ENCODE measurements at regions not wholly inside any gene's neighbourhood (a gene's known extent, or its start where the extent isn't known, plus 50 kb on each side); places are given as distances from the start of the nearest gene placed in this dataset.
"Not testable (repeated sequence)": the region's sequence is repeated elsewhere in the genome, so short reads cannot be mapped to it uniquely, and the experiment has no call there.

GRCh38 chr11:100515087-100515486, 172.0 kb upstream of the ARHGAP42 start:
- DNase-seq (ENCODE audit: low read depth): peak; percentile 74
- in situ Hi-C loops (cut with HindIII; ENCODE audit: low pct_unique_long_range_greater_than_20kb, low sequenced_read_pairs): no loop called here

DNA sequence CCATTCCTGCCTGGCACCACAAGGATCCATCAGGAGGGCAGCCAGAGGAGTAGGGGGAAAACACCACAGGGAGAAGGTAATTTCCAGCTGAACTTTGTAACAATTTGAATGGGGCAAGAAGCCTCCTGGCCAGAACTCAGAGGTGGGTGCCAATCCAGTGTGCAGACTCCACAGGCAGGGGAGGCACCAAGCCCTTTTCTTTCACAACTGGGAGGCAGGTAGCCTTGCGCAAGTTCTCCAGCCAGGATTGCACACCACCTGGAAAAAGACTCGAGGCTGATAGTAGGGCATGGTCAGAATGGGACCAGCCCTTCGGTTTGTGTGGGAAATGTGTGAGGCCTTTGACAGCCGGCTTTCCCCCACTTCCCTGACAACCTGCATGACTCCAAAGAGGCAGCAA, 161.9 kb upstream of the ARHGAP42 start:
- DNase-seq (ENCODE audit: low read depth): no peak
- in situ Hi-C loops (cut with HindIII; ENCODE audit: low pct_unique_long_range_greater_than_20kb, low sequenced_read_pairs): no loop called here

GRCh38 chr11:100525635-100526034, 161.5 kb upstream of the ARHGAP42 start:
- DNase-seq (ENCODE audit: low read depth): no peak
- in situ Hi-C loops (cut with HindIII; ENCODE audit: low pct_unique_long_range_greater_than_20kb, low sequenced_read_pairs): no loop called here

GRCh38 chr11:100528872-100529416, 158.1 kb upstream of the ARHGAP42 start:
- in situ Hi-C loops (cut with HindIII; ENCODE audit: low pct_unique_long_range_greater_than_20kb, low sequenced_read_pairs): no loop called here
- no peak for DNase-seq (ENCODE audit: low read depth)

DNA sequence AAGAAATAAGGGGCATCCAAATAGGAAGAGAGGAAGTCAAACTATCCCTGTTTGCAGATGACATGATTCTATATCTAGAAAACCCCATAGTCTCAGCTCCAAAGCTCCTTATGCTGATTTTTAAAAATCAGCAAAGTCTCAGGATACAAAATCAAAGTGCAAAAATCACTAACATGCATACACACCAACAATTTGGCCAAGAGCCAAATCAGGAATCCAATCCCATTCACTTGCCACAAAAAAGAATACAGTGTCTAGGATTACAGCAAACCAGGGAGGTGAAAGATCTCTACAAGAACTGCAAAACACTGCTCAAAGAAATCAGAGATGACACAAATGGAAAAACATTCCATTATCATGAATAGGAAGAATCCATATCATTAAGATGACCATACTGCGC, 155.8 kb upstream of the ARHGAP42 start:
- DNase-seq (ENCODE audit: low read depth); in situ Hi-C loops (cut with HindIII; ENCODE audit: low pct_unique_long_range_greater_than_20kb, low sequenced_read_pairs): not testable (repeated sequence)

DNA sequence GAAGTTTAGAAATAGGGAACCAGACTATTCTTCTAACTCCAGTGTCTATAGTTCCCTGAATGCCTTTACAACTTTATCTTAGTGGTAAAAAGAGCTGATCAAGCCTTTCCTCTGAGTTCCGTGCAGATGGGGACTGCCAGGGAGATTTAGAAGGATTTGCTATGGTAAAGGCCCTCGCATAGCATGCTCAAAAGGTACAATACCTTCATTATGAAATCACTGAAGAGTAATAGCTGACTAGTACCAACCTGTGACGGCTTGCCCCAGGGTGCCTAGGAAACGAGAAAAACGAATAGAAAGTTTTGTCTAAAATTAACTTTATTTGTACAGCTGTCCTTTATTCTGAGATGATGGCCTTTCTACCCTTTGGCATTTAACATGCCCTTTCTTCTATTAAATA, 150.1 kb upstream of the ARHGAP42 start:
- in situ Hi-C loops (cut with HindIII; ENCODE audit: low pct_unique_long_range_greater_than_20kb, low sequenced_read_pairs): no loop called here
- no peak for DNase-seq (ENCODE audit: low read depth)

GRCh38 chr11:100543386-100543785, 143.7 kb upstream of the ARHGAP42 start:
- DNase-seq (ENCODE audit: low read depth): no peak
- in situ Hi-C loops (cut with HindIII; ENCODE audit: low pct_unique_long_range_greater_than_20kb, low sequenced_read_pairs): no loop called here

- in situ Hi-C loops (cut with HindIII; ENCODE audit: low pct_unique_long_range_greater_than_20kb, low sequenced_read_pairs): no loop called here
- no peak for DNase-seq (ENCODE audit: low read depth)
Observed at GRCh38 chr11:100545556-100545955, 141.5 kb upstream of the ARHGAP42 start.

DNA sequence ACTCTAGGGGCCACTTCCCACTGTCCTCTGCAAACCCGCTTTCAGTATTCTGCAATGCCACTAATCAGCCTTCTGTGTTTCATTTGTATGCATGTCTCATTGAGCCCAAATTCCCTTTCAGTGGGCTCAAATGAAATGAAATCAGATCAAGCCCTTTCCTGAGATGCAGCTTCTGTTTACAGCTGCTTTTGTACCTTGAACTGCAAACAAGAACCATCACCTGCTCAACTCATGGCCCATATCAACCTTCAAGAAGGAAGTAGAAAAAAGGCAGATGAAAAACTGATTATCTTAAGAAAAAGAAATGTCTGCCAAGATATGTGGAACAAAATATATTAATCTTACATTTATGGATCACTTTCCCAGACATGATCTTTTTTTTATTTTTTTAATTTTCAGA, 141.1 kb upstream of the ARHGAP42 start:
- in situ Hi-C loops (cut with HindIII; ENCODE audit: low pct_unique_long_range_greater_than_20kb, low sequenced_read_pairs): no loop called here
- DNase-seq (ENCODE audit: low read depth): no peak

DNA sequence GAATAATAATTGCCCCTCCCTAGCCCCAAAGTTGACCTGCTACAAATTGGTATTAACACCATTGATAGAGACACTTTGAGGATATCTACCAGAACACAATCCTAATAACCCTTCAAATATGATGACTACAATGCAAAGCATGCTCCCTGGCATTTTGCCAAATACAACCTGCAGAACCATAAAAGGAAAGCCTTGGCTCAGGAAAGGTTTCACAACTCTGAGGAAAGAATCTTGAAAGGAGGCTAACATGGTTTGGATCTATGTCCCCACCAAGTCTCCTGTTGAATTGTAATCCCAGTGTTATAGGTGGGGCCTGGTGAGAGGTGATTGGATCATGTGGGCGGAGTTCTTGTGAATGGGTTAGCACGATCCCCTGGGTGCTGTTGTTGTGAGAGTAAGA, 140.4 kb upstream of the ARHGAP42 start:
- in situ Hi-C loops (cut with HindIII; ENCODE audit: low pct_unique_long_range_greater_than_20kb, low sequenced_read_pairs): no loop called here
- DNase-seq (ENCODE audit: low read depth): peak; percentile 41

GRCh38 chr11:100550298-100550697, 136.8 kb upstream of the ARHGAP42 start:
- in situ Hi-C loops (cut with HindIII; ENCODE audit: low pct_unique_long_range_greater_than_20kb, low sequenced_read_pairs): no loop called here
- DNase-seq (ENCODE audit: low read depth): no peak

GRCh38 chr11:100550912-100551632, 136.0 kb upstream of the ARHGAP42 start:
- in situ Hi-C loops (cut with HindIII; ENCODE audit: low pct_unique_long_range_greater_than_20kb, low sequenced_read_pairs): no loop called here

DNA sequence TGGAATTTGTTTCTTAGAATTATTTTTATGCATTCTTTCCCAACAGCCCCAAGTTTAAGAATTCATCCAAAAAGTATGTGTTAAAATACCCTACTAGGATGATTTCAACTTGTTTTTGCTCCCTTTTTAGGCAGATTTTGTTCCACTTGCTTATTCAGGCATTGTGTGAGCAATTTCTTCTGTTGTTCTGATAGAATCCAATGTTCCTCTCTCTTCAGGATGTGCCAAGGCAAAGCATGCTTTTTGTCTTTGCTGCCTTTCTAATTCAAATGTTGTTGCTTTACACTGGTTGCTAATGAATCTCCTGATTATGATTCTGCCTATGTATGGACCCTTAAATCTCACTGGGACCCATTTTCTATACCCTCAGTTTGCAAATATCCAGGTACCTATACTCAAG, 131.2 kb upstream of the ARHGAP42 start:
- in situ Hi-C loops (cut with HindIII; ENCODE audit: low pct_unique_long_range_greater_than_20kb, low sequenced_read_pairs): no loop called here
- DNase-seq (ENCODE audit: low read depth): no peak

More at GRCh38 chr11:100550912-100551632, 136.0 kb upstream of the ARHGAP42 start:
- DNase-seq (ENCODE audit: low read depth): no peak

DNA sequence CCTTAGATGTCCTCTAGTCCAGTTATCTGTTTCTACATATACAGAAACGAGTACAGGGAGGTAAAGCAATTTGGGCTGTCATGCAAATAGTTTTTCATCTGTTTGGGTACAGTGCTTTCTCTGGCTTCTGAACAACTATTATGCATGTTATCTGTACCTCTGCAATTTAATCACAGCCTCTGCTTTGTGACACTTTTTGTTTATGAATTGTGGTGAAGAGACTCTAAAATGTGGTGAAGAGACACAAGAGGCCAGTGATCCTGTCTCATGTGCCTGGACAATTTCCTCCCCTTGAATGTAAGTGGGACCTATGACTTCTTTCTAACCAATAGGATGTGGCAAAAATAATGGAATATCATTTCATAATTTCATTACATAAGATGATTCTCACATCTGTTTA, 130.3 kb upstream of the ARHGAP42 start:
- in situ Hi-C loops (cut with HindIII; ENCODE audit: low pct_unique_long_range_greater_than_20kb, low sequenced_read_pairs): no loop called here
- no peak for DNase-seq (ENCODE audit: low read depth)

GRCh38 chr11:100557830-100558611, 129.1 kb upstream of the ARHGAP42 start:
- in situ Hi-C loops (cut with HindIII; ENCODE audit: low pct_unique_long_range_greater_than_20kb, low sequenced_read_pairs): no loop called here

DNA sequence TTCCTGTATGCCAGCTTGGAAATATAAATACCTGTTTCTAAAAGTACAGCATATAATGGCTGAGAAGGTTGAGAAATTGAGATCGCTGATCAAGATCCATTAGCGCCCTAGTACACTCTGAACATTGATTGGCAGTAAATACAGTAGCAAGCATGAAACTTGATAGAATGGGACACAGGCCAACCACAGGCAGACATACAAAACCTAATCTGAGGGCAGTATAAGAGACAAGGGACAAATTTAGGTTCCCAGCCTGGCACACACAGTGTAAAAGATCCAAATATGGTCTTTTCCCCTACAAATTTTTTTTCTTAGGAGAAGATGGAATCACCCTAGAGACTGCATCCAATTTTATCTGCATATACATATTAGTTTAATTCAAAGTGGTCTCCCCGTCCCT, 126.5 kb upstream of the ARHGAP42 start:
- no peak for DNase-seq (ENCODE audit: low read depth)
- in situ Hi-C loops (cut with HindIII; ENCODE audit: low pct_unique_long_range_greater_than_20kb, low sequenced_read_pairs): no loop called here

More at GRCh38 chr11:100557830-100558611, 129.1 kb upstream of the ARHGAP42 start:
- DNase-seq (ENCODE audit: low read depth): no peak

DNA sequence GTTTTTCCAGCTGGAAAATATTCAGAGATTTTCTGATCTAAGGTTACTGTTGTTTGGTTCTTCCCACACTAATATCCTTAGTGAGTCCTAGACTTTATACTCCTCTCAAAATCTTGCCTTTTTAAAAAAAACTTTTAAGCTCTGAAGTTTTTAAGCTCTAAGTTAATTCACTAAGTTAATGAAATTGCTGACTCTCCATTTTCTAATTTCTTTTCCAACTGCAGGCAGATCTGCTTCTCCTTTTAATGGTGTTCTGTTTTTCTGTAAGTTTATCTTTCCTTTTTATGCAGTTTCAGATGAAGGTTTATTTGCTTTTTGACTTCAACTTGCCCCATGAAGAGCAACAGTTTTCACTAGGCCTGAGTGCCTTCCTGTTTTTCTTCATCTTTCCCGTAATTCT, 125.8 kb upstream of the ARHGAP42 start:
- DNase-seq (ENCODE audit: low read depth): no peak
- in situ Hi-C loops (cut with HindIII; ENCODE audit: low pct_unique_long_range_greater_than_20kb, low sequenced_read_pairs): no loop called here

DNA sequence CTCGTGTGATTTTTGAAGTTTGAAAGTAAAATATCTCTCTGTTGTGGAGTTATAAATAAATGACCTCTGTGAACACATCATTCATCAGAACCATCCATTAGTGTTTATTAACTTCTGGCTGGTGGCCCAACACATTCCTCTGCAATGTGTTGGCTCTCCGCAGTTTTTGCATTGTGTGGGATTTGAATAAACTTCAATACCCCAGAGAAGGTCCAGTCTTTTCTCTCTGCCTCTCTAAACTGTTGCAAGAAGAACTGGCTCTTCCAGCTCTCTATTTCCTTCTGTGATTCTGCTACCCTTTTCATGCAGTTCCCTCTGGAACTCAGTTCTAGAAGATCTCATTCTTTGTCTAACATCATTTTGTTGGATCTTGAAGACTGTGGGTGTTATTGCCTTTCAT, 125.0 kb upstream of the ARHGAP42 start:
- in situ Hi-C loops (cut with HindIII; ENCODE audit: low pct_unique_long_range_greater_than_20kb, low sequenced_read_pairs): no loop called here
- peak; percentile 57 for DNase-seq (ENCODE audit: low read depth)

DNA sequence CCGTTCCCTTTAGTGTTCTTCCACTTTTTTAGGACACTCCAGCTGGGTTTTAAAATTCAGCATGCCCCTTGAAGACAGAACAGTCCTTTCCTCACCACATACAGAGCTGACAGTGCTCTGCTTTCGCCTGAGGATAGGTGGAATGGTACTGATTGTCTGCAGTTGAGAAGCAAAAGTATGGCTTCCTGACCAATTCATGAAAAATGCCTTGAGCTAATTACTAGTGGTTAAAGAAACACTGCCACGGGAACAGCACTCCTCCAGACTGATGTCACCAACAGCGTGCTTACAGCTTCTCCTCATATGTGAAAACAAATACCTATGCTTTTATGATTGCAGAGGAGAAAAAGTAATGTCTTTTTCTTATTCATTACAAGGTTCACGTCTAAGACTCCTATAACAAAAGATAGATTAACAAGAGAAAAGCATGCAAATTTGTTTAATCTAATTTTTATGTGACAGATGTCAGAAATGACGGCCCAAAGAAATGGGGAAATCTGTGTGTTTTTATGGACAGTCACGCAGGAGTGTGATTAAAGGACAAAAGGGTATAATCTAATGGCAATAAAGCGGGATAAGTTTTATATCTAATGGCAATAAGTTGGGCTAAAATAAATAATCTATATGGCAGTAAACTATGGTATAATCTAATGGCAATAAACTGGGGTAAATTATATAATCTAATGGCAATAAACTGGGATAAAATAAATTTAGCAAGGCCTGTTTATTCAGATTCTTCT, 123.4 kb upstream of the ARHGAP42 start:
- DNase-seq (ENCODE audit: low read depth): no peak
- in situ Hi-C loops (cut with HindIII; ENCODE audit: low pct_unique_long_range_greater_than_20kb, low sequenced_read_pairs): no loop called here
